SK-N-SH (cell line): ENCODE measurements at regions not wholly inside any gene's neighbourhood (a gene's known extent, or its start where the extent isn't known, plus 50 kb on each side); places are given as distances from the start of the nearest gene placed in this dataset.
"Not testable (repeated sequence)": the region's sequence is repeated elsewhere in the genome, so short reads cannot be mapped to it uniquely, and the experiment has no call there.

ENCODE experiments used
- CTCF ChIA-PET: fragments of 300-600, 350-600 bp; formaldehyde crosslinking; extraction: SDS; loops from one replicate; lab custom pipeline; 2021; lab: Yijun Ruan, JAX
- POLR2A ChIA-PET: fragments of 350-600 bp; sonication (Branson Sonifier 250); formaldehyde crosslinking; extraction: SDS; loops from one replicate; lab custom pipeline; 2020; ENCODE audit warnings: antibody characterized with exemption, inconsistent platforms; lab: Yijun Ruan, JAX
- DNase-seq: peaks from one replicate; pipeline ENCODE4 v3.0.0; 2012
- H2AFZ ChIP-seq: fragments of 200-600 bp; sonication (generic); 2 replicates; pipeline ENCODE4 v1.8.1; 2016; ENCODE audit warnings: antibody characterized with exemption, mild to moderate bottlenecking, low read depth
- H3F3A ChIP-seq: fragments of 200-600 bp; sonication (generic); replicated peaks from 2 replicates; pipeline ENCODE3; 2016; ENCODE audit warnings: antibody characterized with exemption, mild to moderate bottlenecking; ENCODE audit not compliant: insufficient read depth
- H3K27ac ChIP-seq, 2 experiments: fragments of 200-500 bp in 1 of 2; fragments of 200-600 bp in 1 of 2; sonication (Bioruptor generic) in 1 of 2; sonication (generic), shearing (Covaris generic) in 1 of 2; 2 replicates each; pipeline versions ENCODE4 v1.5.1 to v1.6.1; 2014 to 2016; ENCODE audit warnings: low read depth in 2 of 2, inconsistent platforms in 1 of 2, low read length in 1 of 2, mild to moderate bottlenecking in 1 of 2, mixed read lengths in 1 of 2
- H3K27me3 ChIP-seq: fragments of 200-600 bp; sonication (generic), shearing (Covaris generic); 2 replicates; pipeline ENCODE4 v1.6.1; 2016; ENCODE audit warnings: mixed run types; ENCODE audit not compliant: insufficient read depth
- H3K36me3 ChIP-seq, 2 experiments: fragments of 200-500 bp in 1 of 2; fragments of 200-600 bp in 1 of 2; sonication (Bioruptor generic) in 1 of 2; sonication (generic) in 1 of 2; replicated peaks in 1 of 2; 2 replicates each; pipeline versions ENCODE3 to v1.5.1; 2014 to 2016; ENCODE audit warnings: low read length in 1 of 2, mild to moderate bottlenecking in 1 of 2; ENCODE audit not compliant: insufficient read depth in 2 of 2, control insufficient read depth in 1 of 2
- H3K4me1 ChIP-seq, 2 experiments: fragments of 200-500 bp in 1 of 2; fragments of 200-600 bp in 1 of 2; sonication (Bioruptor generic) in 1 of 2; sonication (generic), shearing (Covaris generic) in 1 of 2; 2 replicates each; pipeline versions ENCODE4 v1.5.1 to v1.6.1; 2014 to 2016; ENCODE audit warnings: low read depth in 1 of 2, low read length in 1 of 2, mixed run types in 1 of 2; ENCODE audit not compliant: insufficient read depth in 2 of 2, control insufficient read depth in 1 of 2
- H3K4me2 ChIP-seq: fragments of 200-600 bp; sonication (generic), shearing (Covaris generic); 2 replicates; pipeline ENCODE4 v1.6.1; 2017; ENCODE audit warnings: mixed run types
- H3K4me3 ChIP-seq, 2 experiments: fragments of 200-500 bp in 1 of 2; fragments of 200-600 bp in 1 of 2; sonication (Bioruptor generic) in 1 of 2; sonication (generic), shearing (Covaris generic) in 1 of 2; 2 replicates each; pipeline versions ENCODE4 v1.5.1 to v1.8.1; 2014 to 2016; ENCODE audit warnings: low read depth in 2 of 2, inconsistent platforms in 1 of 2, low read length in 1 of 2, mild to moderate bottlenecking in 1 of 2, mixed read lengths in 1 of 2, moderate library complexity in 1 of 2
- H3K79me2 ChIP-seq: fragments of 200-600 bp; sonication (generic); 2 replicates; pipeline ENCODE4 v1.8.1; 2017; ENCODE audit warnings: mild to moderate bottlenecking; ENCODE audit not compliant: insufficient read depth
- H3K9ac ChIP-seq: fragments of 200-600 bp; sonication (generic); 2 replicates; pipeline ENCODE4 v1.6.1; 2017; ENCODE audit warnings: mixed run types
- H3K9me2 ChIP-seq: fragments of 200-600 bp; sonication (generic); 2 replicates; pipeline ENCODE4 v1.6.1; 2017; ENCODE audit warnings: mixed run types
- H3K9me3 ChIP-seq: fragments of 200-600 bp; sonication (generic); 2 replicates; pipeline ENCODE4 v1.6.1; 2017; ENCODE audit warnings: mixed run types, mild to moderate bottlenecking, moderate library complexity
- H4K20me1 ChIP-seq: fragments of 200-600 bp; sonication (generic); 2 replicates; pipeline ENCODE4 v1.6.1; 2017; ENCODE audit warnings: mild to moderate bottlenecking, mixed run types; ENCODE audit not compliant: insufficient read depth
- WGBS: methylation state at CpG from one replicate; pipeline ENCODE4 v1.1.6; 2017; ENCODE audit warnings: low lambda C conversion rate; 5-methylcytosine and 5-hydroxymethylcytosine counted together

- WGBS = no CpG with 5 or more reads among the region's 4 CpGs
These were observed 524.6 kb downstream of the FOXD4L4 start for GRCh38 chr9:66261576-66261975.

GRCh38 chr9:66263621-66264020 is 526.7 kb downstream of the FOXD4L4 start:
- H4K20me1 ChIP-seq, H3K4me3 ChIP-seq, H3K79me2 ChIP-seq, H3K27ac ChIP-seq, H3K9ac ChIP-seq, CTCF ChIA-PET, H3F3A ChIP-seq, H3K36me3 ChIP-seq, DNase-seq, H3K9me3 ChIP-seq, H3K4me1 ChIP-seq, H3K9me2 ChIP-seq, H3K4me2 ChIP-seq, H3K27me3 ChIP-seq, POLR2A ChIA-PET, H2AFZ ChIP-seq: not testable (repeated sequence)
- WGBS = 80% methylated on average over 17 of the region's 17 CpGs

More at GRCh38 chr9:66261576-66261975, 524.6 kb downstream of the FOXD4L4 start:
- H3K27ac ChIP-seq, H3K27me3 ChIP-seq, H4K20me1 ChIP-seq, H2AFZ ChIP-seq, H3F3A ChIP-seq, H3K79me2 ChIP-seq, H3K36me3 ChIP-seq, POLR2A ChIA-PET, H3K4me1 ChIP-seq, CTCF ChIA-PET, DNase-seq, H3K9ac ChIP-seq, H3K9me2 ChIP-seq, H3K9me3 ChIP-seq, H3K4me3 ChIP-seq, H3K4me2 ChIP-seq: not testable (repeated sequence)

- H2AFZ ChIP-seq, H3F3A ChIP-seq, H3K4me3 ChIP-seq, H3K9me3 ChIP-seq, POLR2A ChIA-PET, H3K27ac ChIP-seq, H3K4me1 ChIP-seq, H3K36me3 ChIP-seq, CTCF ChIA-PET, H4K20me1 ChIP-seq, DNase-seq, H3K4me2 ChIP-seq, H3K9me2 ChIP-seq, H3K9ac ChIP-seq, H3K27me3 ChIP-seq, H3K79me2 ChIP-seq: not testable (repeated sequence)
- WGBS = 73% methylated on average over 19 of the region's 24 CpGs
These were observed 527.8 kb downstream of the FOXD4L4 start for GRCh38 chr9:66264786-66265185.

- H3K79me2 ChIP-seq, DNase-seq, H4K20me1 ChIP-seq, H3K36me3 ChIP-seq, H3K4me1 ChIP-seq, H3K27ac ChIP-seq, H3K27me3 ChIP-seq, H3K9me3 ChIP-seq, H3K9ac ChIP-seq, POLR2A ChIA-PET, H2AFZ ChIP-seq, H3K9me2 ChIP-seq, H3K4me3 ChIP-seq, H3F3A ChIP-seq, CTCF ChIA-PET, H3K4me2 ChIP-seq: not testable (repeated sequence)
- WGBS = 88% methylated on average over 11 of the region's 19 CpGs
These were observed 529.3 kb downstream of the FOXD4L4 start for GRCh38 chr9:66266202-66266601.

- DNase-seq, H3K9me2 ChIP-seq, H3K36me3 ChIP-seq, H3K4me2 ChIP-seq, CTCF ChIA-PET, H3K79me2 ChIP-seq, H3K27me3 ChIP-seq, H3K27ac ChIP-seq, H3F3A ChIP-seq, H2AFZ ChIP-seq, H3K4me3 ChIP-seq, POLR2A ChIA-PET, H3K9me3 ChIP-seq, H3K9ac ChIP-seq, H4K20me1 ChIP-seq, H3K4me1 ChIP-seq: not testable (repeated sequence)
- 84% methylated on average over 26 of the region's 31 CpGs for WGBS
These were observed 530.0 kb downstream of the FOXD4L4 start for GRCh38 chr9:66266856-66267430.

- POLR2A ChIA-PET, H3K9me3 ChIP-seq, H4K20me1 ChIP-seq, H3K4me1 ChIP-seq, H3K27me3 ChIP-seq, H2AFZ ChIP-seq, H3K9ac ChIP-seq, H3F3A ChIP-seq, H3K4me2 ChIP-seq, H3K27ac ChIP-seq, H3K9me2 ChIP-seq, CTCF ChIA-PET, H3K36me3 ChIP-seq, H3K79me2 ChIP-seq, DNase-seq, H3K4me3 ChIP-seq: not testable (repeated sequence)
- WGBS = 94% methylated on average over 6 of the region's 22 CpGs
These were observed 530.7 kb downstream of the FOXD4L4 start for GRCh38 chr9:66267684-66268083.

- H3K79me2 ChIP-seq, H3K27me3 ChIP-seq, H3F3A ChIP-seq, H3K27ac ChIP-seq, DNase-seq, H3K9me2 ChIP-seq, H2AFZ ChIP-seq, H3K4me3 ChIP-seq, H3K36me3 ChIP-seq, H3K9me3 ChIP-seq, H4K20me1 ChIP-seq, CTCF ChIA-PET, H3K9ac ChIP-seq, H3K4me1 ChIP-seq, POLR2A ChIA-PET, H3K4me2 ChIP-seq: not testable (repeated sequence)
- 100% methylated on average over 12 of the region's 26 CpGs for WGBS
These were observed 532.1 kb downstream of the FOXD4L4 start for GRCh38 chr9:66269024-66269423.
